GM10266 (cell line): ENCODE measurements at regions not wholly inside any gene's neighbourhood (a gene's known extent, or its start where the extent isn't known, plus 50 kb on each side); places are given as distances from the start of the nearest gene placed in this dataset.

Experiments used
- DNase-seq: peaks from one replicate; pipeline ENCODE4 v3.0.0; 2012; ENCODE audit errors: extremely low spot score
- TF ChIP-seq, protein P1 (sequence below): IDR thresholded peaks from 2 replicates; pipeline ENCODE4 v1.5.1; 2012; ENCODE audit warnings: mild to moderate bottlenecking, low read depth; ENCODE audit not compliant: control insufficient read depth, insufficient read depth; ENCODE audit errors: missing control alignments

GRCh38 chr7:144908943-144909556 is 73.2 kb upstream of the TPK1 start:
- TF ChIP-seq, protein P1, sequence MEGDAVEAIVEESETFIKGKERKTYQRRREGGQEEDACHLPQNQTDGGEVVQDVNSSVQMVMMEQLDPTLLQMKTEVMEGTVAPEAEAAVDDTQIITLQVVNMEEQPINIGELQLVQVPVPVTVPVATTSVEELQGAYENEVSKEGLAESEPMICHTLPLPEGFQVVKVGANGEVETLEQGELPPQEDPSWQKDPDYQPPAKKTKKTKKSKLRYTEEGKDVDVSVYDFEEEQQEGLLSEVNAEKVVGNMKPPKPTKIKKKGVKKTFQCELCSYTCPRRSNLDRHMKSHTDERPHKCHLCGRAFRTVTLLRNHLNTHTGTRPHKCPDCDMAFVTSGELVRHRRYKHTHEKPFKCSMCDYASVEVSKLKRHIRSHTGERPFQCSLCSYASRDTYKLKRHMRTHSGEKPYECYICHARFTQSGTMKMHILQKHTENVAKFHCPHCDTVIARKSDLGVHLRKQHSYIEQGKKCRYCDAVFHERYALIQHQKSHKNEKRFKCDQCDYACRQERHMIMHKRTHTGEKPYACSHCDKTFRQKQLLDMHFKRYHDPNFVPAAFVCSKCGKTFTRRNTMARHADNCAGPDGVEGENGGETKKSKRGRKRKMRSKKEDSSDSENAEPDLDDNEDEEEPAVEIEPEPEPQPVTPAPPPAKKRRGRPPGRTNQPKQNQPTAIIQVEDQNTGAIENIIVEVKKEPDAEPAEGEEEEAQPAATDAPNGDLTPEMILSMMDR: no peak
- no peak for DNase-seq

GRCh38 chr7:144908324-144908723 is 72.5 kb upstream of the TPK1 start:
- DNase-seq: no peak
- TF ChIP-seq, protein P1: no peak

GRCh38 chr7:144907577-144907976 is 71.7 kb upstream of the TPK1 start:
- TF ChIP-seq, protein P1: no peak
- peak; percentile 9 for DNase-seq

DNA sequence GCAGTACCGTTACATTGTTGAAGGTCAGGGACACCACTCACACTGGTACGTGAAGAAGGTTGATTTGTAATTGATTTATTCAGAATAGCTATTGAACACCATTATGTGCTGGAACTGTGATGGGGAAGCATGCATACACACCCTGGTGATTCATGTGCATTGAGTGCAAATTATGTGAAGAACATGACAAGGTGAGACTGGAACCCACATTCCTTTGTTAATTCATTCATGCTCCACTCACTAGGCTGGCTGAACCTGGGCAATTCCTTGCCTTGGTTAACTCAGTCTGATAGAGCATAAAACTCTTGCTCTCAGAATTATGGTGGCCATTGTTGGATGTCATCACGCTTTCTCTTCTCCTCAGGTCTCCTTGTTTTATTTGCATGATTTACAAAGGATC is 67.3 kb upstream of the TPK1 start:
- TF ChIP-seq, protein P1: no peak
- no peak for DNase-seq

- no peak for DNase-seq
- TF ChIP-seq, protein P1: no peak
Measured at GRCh38 chr7:144892761-144893160, 56.9 kb upstream of the TPK1 start.
